ENCODE measurements at regions not wholly inside any gene's neighbourhood (a gene's known extent, or its start where the extent isn't known, plus 50 kb on each side); places are given as distances from the start of the nearest gene placed in this dataset.

GRCh38 chr3:152973575-152973974 lies 138.6 kb downstream of the P2RY1 start:
- H3K4me1 ChIP-seq (ENCODE audit: insufficient read depth), result no peaks in the 10 kb centered on the region
- H3K9me3 ChIP-seq (ENCODE audit: low read depth), result no peaks in the 10 kb centered on the region
- H3K4me3 ChIP-seq, result no peak overlapping the region
- TF ChIP-seq CTCF (IDR thresholded peaks at IDR 0.05; ENCODE audit: poor library complexity) (no peak), EZH2phosphoT487 (IDR thresholded peaks at IDR 0.05; ENCODE audit: low read depth, severe bottlenecking, unreplicated experiment) (no peak), EZH2 (IDR thresholded peaks at IDR 0.05; ENCODE audit: borderline replicate concordance) (no peak)
- H3K4me2 ChIP-seq, result no peak overlapping the region
- H3K79me2 ChIP-seq, result no peaks in the 10 kb centered on the region
- 73% methylated on average over 1 of the region's 1 CpG for WGBS (ENCODE audit: low lambda C conversion rate, missing lambda C conversion rate)
- H3K36me3 ChIP-seq (replicated peaks; ENCODE audit: insufficient read depth, low read depth), result no peaks in the 10 kb centered on the region
- H2AFZ ChIP-seq, result no peak overlapping the region
- H3K27ac ChIP-seq, result no peak overlapping the region
- H4K20me1 ChIP-seq (ENCODE audit: insufficient read depth, poor library complexity, severe bottlenecking), result no peaks in the 10 kb centered on the region
- H3K27me3 ChIP-seq, result no peaks in the 10 kb centered on the region
- DNase-seq (ENCODE audit: low spot score), result no peak
- H3K9me2 ChIP-seq (replicated peaks; ENCODE audit: insufficient read depth), result no peaks in the 10 kb centered on the region

DNA sequence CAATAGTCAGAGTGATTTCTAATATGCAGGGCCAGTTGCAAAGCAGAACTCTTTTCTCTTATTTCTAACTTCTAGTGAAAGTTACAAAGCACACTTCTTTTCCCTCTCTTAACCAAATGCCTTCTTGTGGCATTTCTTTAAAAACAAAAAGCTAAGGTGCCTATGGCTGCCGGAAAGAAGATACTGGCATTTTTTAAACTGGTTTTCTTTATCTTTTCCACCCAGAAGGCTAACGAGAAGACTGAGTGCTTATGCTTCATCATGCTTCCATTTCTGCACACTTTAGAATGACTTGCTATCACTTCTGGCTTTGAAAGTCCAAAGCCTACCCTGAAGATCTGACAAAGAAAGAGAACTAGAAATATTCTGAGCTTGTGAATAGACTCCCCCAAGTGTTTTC lies 141.3 kb downstream of the P2RY1 start:
- Histone ChIP-seq H2AFZ (no peak overlapping the region), H3K9me3 (ENCODE audit: low read depth) (no peaks in the 10 kb centered on the region), H3K36me3 (replicated peaks; ENCODE audit: insufficient read depth, low read depth) (no peaks in the 10 kb centered on the region), H3K27ac (no peak overlapping the region), H3K27me3 (no peaks in the 10 kb centered on the region), H3K4me3 (no peak overlapping the region), H3K4me1 (ENCODE audit: insufficient read depth) (no peaks in the 10 kb centered on the region), H4K20me1 (ENCODE audit: insufficient read depth, poor library complexity, severe bottlenecking) (no peaks in the 10 kb centered on the region), H3K9me2 (replicated peaks; ENCODE audit: insufficient read depth) (no peaks in the 10 kb centered on the region), H3K79me2 (no peaks in the 10 kb centered on the region), H3K4me2 (no peak overlapping the region)
- no peak for DNase-seq (ENCODE audit: low spot score)
- TF ChIP-seq EZH2phosphoT487 (IDR thresholded peaks at IDR 0.05; ENCODE audit: low read depth, severe bottlenecking, unreplicated experiment) (no peak), EZH2 (IDR thresholded peaks at IDR 0.05; ENCODE audit: borderline replicate concordance) (no peak), CTCF (IDR thresholded peaks at IDR 0.05; ENCODE audit: poor library complexity) (no peak)
- 95% methylated on average over 2 of the region's 2 CpGs for WGBS (ENCODE audit: low lambda C conversion rate, missing lambda C conversion rate)

DNA sequence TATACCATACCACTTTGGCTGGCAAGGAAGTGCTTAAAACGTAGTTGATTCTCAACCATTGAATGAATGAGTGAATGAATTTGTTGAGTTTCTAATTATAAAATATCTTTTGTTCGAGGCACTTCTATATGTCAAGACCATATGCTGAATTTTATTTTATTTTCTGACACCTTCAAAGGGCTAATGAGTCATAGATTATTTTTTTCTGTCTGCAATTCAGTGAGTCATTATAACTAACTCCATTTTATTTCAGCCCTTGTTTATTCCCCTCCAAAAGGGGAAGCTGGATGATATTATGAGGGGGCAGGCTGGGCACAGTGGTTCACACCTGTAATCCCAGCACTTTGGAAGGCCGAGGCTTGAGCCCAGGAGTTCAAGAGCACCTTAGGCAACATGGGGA lies 142.4 kb downstream of the P2RY1 start:
- H3K4me2 ChIP-seq, result no peak overlapping the region
- no peak overlapping the region for H3K27ac ChIP-seq
- no peak overlapping the region for H3K4me3 ChIP-seq
- no peaks in the 10 kb centered on the region for H3K36me3 ChIP-seq (replicated peaks; ENCODE audit: insufficient read depth, low read depth)
- H3K9me3 ChIP-seq (ENCODE audit: low read depth), result no peaks in the 10 kb centered on the region
- H3K27me3 ChIP-seq, result no peaks in the 10 kb centered on the region
- H3K4me1 ChIP-seq (ENCODE audit: insufficient read depth), result no peaks in the 10 kb centered on the region
- H3K79me2 ChIP-seq, result no peaks in the 10 kb centered on the region
- H4K20me1 ChIP-seq (ENCODE audit: insufficient read depth, poor library complexity, severe bottlenecking), result no peaks in the 10 kb centered on the region
- H2AFZ ChIP-seq, result no peak overlapping the region
- TF ChIP-seq EZH2 (IDR thresholded peaks at IDR 0.05; ENCODE audit: borderline replicate concordance), result no peak
- no peak for TF ChIP-seq EZH2phosphoT487 (IDR thresholded peaks at IDR 0.05; ENCODE audit: low read depth, severe bottlenecking, unreplicated experiment)
- no peak for TF ChIP-seq CTCF (IDR thresholded peaks at IDR 0.05; ENCODE audit: poor library complexity)
- no peaks in the 10 kb centered on the region for H3K9me2 ChIP-seq (replicated peaks; ENCODE audit: insufficient read depth)
- 86% methylated on average over 3 of the region's 3 CpGs for WGBS (ENCODE audit: low lambda C conversion rate, missing lambda C conversion rate)
- DNase-seq (ENCODE audit: low spot score), result no peak

- Histone ChIP-seq H3K4me2 (no peak overlapping the region), H4K20me1 (ENCODE audit: insufficient read depth, poor library complexity, severe bottlenecking) (no peaks in the 10 kb centered on the region), H3K27me3 (no peaks in the 10 kb centered on the region), H3K4me3 (no peak overlapping the region), H3K36me3 (replicated peaks; ENCODE audit: insufficient read depth, low read depth) (no peaks in the 10 kb centered on the region), H3K79me2 (no peaks in the 10 kb centered on the region), H2AFZ (no peak overlapping the region), H3K9me3 (ENCODE audit: low read depth) (no peaks in the 10 kb centered on the region), H3K4me1 (ENCODE audit: insufficient read depth) (no peaks in the 10 kb centered on the region), H3K27ac (no peak overlapping the region), H3K9me2 (replicated peaks; ENCODE audit: insufficient read depth) (no peaks in the 10 kb centered on the region)
- 77% methylated on average over 1 of the region's 1 CpG for WGBS (ENCODE audit: low lambda C conversion rate, missing lambda C conversion rate)
- DNase-seq (ENCODE audit: low spot score), result no peak
- no peak for TF ChIP-seq EZH2phosphoT487 (IDR thresholded peaks at IDR 0.05; ENCODE audit: low read depth, severe bottlenecking, unreplicated experiment)
- no peak for TF ChIP-seq CTCF (IDR thresholded peaks at IDR 0.05; ENCODE audit: poor library complexity)
- TF ChIP-seq EZH2 (IDR thresholded peaks at IDR 0.05; ENCODE audit: borderline replicate concordance), result no peak
Measured at GRCh38 chr3:152978152-152978551, 143.2 kb downstream of the P2RY1 start.
